HG02938 (cell line): ENCODE measurements at regions not wholly inside any gene's neighbourhood (a gene's known extent, or its start where the extent isn't known, plus 50 kb on each side); places are given as distances from the start of the nearest gene placed in this dataset.

Experiments
- ATAC-seq: cut with Tn5 transposase; IDR thresholded peaks from one replicate; pipeline ENCODE4 v1.9.1; 2021; ENCODE audit warnings: mild to moderate bottlenecking, moderate library complexity; ENCODE audit not compliant: unreplicated experiment

DNA sequence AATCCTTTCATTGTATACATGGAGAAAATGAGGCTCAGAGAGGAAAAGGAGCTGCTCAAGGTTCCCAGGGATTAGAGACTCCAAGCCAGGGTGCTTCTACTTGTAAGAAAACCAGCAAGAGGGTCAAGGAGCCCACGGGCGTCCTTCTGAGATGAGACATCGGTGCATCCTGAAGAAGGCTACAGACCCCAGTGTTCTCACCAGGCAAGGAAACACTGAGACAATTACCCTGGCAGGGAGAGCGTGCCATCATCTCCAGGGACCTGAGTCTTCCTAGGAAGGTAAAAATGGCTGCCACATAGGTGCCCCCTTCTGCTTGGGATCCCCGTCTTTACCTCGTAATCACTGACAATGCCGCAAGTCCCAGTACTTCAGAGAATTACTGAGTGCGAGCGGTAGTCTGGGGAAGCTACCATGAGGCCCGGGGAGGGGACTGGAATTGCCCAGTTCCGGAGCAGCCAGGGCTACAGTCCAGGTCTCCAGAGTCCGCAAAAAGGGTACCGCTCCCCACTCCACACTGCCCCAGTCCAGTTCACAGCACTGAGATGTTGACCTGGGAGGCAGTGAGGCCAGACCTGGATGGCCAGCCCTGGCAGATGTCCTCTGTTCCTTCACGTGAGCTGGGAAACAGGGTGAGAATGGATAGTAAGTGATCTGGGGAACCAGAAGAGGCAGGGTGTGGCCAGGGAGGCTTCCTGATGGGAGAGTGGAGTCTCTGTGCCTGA is 164.7 kb upstream of the SMAD3 start:
- ATAC-seq, result no peak

- ATAC-seq, result no peak
These were observed 163.9 kb upstream of the SMAD3 start for GRCh38 chr15:66901336-66902100.

GRCh38 chr15:66905185-66905584 is 160.2 kb upstream of the SMAD3 start:
- ATAC-seq, result no peak

DNA sequence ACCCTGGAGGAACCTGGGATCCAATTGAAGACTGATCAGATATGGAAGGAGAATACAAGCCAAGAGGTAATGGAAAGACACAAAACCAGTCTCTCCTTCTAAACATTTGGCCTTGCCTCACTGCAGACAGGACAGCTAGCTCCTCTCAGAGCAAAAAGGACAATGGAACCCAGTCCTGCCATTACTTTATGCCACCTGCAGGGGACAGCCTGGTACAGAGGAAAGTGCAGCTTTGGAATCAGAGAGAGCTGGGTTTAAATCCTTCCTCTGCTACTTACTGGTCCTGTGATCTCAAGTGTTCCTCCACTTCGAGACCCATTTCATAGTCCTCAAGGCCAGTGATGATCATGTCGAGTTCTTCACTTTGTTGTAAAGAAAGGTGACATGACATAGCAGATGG is 159.4 kb upstream of the SMAD3 start:
- no peak for ATAC-seq

DNA sequence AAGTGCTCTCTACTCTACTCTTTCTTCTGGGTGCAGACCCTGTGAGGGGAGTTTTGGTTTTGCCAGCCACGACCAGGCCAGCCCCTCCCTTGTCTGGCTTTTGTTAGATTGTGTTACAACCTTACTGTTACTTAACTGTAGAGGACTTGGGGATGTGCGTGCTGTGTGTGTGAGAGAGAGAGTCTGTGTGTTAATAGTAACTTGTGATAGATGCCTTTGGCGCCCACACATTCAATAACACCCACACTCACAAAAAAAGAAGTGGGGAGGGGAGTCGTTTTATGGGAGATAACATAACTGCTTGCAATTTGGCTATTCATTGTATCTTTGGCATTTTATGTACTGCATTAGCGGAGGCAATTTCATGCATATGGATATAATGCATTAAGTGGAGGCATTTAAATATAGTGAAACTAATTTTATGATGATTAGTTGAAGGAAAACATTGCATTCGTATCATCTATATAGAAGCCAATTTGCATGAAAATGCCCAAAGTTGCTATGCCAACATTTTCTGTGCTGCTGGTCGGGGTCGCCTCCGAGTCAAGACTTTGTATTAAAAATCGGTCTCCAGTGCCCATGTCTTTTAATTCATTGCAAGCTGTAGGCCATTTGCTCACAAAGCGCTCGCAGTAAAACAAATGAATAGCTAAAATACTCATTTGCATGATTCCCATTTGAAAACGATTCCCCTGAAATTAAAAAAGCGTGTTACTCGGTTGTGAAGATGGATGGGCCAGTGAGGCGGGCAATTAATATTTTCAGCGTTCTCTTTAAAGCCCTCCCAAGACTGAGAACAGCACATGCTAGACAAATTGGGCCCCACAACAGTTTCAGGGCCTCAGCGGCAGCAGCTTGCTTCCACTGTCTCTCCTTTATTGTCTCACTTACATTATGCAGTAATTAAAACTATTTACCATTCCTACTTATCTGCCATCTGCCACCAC is 158.5 kb upstream of the SMAD3 start:
- ATAC-seq, result no peak

DNA sequence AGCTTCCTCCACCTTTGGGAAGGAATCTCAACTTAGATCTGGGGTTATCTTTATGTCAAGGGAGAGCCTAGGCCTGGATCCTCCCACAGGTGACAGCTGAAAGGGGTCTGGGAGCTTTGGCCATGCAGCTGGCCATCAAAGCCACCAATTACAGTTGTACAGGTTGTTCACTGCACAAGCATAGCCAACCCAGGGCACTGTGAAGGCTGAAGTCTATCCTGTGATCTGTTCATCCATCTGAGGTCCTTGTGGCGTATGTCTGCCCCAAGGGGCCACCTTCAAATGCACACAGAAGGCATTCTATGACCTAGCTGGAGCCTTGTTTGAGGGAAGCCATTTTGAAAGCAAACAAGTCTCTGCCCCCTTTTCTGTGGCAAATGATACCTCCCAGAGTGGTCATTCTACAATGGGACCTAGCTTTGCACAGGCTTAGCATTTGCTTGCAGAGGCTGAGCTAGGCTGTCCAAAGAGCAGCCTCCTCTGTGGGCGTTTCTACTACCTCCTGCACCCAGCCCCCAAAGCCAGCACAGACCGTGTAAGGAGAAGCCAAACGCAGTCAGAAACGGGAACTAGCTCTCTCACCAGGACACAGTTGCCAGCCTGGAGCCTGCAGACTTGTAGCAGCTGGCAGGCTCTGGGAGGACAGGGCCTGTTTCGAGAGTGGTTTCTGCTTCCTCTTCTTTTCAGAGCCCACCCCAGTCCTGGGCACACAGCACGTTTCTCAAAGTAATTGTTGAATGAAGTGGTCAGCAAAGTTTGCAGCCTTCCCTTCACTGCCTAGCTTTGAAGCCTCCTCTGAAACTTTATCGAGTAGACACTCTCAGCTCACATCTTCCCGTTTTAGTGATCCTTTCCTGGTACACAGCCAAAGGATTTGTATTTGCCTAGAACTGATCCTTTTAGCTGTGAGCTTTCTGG is 157.3 kb upstream of the SMAD3 start:
- ATAC-seq, result no peak

DNA sequence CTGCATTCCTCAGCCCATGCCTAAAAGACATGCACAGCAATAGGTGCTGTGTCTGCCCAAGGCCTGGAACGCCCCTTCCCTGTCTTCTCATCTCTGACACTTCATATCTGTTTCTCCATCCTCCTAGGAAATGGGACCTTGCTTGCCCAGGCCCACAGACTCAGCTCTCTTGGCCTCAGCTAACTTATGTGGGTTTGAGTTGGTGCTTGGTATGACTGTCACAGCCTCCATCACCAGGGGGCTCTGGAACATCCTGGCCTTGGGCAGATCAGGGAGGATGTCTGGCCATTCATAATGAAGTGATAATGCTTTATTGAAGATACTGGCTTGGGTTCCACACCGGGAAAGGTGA is 156.7 kb upstream of the SMAD3 start:
- ATAC-seq, result no peak

DNA sequence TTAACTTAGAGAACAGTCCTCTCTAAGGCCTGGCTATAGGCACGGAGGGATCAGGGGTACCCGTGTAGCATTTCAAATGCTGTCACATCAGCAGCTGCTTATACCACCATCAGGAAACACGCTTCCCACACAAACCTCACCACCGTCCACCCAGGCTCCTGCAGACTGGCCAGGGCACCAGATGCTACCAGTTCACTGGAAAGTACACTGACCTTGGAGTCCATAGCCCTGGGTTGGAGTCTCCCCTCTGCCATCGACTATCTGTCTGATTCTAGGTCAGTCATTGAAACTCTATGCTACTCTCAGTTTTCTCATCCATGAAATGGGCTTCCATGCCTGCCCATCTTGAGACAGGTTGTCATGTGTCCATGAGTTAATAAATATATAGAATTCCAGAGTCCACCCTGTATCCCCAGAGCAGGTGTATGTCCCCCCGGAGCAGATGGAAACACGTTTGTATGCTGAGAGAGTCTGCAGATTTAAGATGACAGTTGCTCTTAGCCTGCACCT is 156.0 kb upstream of the SMAD3 start:
- ATAC-seq, result no peak

DNA sequence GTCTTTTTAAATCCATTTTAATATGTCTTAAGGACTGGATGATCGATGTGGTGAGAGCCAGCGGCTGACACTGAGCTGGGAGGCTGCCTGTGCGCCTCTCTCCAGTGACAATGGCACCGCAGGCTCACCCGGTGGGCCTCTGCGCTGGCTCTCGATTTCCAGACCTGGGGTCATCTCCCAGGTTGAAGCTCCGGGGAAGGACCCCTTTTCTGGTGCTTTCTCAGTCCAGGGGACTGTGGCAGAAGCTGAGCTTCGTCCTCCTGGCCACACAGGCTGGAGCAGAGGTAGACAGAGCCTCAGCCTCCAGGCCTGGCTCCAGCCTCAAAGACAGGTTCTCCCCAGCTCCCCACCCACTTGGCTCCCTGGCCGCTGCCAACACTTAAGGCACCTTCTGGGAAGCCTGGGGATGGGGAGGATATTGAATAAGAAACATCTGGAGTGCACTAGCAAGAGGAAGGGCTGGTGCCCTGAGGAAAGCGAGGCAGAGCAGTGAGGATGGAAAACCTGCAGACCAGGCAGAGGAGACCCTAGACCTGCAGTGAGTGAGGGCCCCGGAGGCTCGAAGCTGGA is 154.2 kb upstream of the SMAD3 start:
- ATAC-seq, result no peak

GRCh38 chr15:66912001-66912400 is 153.4 kb upstream of the SMAD3 start:
- ATAC-seq, result no peak

GRCh38 chr15:66912441-66912840 is 153.0 kb upstream of the SMAD3 start:
- no peak for ATAC-seq

DNA sequence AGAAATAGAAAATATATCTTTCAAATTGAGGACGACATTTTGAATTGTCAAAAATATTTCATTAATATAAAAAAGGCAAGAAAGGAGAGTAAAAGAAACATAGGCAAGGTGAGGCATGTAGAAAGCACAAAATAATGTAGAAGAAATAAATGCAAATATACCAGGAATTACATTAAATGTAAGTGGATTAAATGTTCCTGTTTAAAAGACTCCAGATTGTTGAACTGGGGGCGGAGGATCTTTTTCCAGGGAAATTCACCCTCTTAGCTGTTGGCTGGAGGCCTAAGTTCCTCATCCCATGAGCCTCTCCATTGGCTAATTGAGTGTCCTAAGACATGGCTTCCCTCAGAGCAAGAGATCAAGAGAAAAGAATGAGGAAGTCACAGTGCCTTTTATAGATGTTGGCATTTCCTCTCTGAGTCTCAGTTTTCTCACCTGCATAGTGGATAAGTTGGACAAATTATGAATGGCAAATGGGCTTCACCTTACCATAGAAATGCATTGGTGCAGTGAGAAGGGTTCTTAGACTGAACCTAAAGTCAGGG is 147.4 kb upstream of the SMAD3 start:
- ATAC-seq, result no peak

DNA sequence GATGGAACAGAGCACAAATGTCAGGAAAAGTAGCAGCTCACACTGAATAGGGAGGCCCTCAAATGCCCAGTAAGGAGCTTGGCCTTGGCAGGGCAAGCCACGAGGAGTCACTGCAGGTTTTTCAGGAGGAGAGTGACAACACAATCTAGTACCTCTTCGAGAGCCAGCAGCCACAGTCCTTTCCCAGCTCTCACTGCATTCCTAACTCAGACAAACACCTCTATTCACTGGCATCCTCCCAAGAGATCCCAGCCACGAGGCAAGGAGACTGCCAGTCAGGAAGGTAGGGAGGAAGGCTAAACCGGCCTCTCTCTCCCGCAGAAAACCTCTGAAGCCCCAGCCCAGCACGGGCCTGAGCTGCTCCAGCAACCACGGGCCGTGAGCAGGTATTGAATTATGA is 146.0 kb upstream of the SMAD3 start:
- no peak for ATAC-seq

DNA sequence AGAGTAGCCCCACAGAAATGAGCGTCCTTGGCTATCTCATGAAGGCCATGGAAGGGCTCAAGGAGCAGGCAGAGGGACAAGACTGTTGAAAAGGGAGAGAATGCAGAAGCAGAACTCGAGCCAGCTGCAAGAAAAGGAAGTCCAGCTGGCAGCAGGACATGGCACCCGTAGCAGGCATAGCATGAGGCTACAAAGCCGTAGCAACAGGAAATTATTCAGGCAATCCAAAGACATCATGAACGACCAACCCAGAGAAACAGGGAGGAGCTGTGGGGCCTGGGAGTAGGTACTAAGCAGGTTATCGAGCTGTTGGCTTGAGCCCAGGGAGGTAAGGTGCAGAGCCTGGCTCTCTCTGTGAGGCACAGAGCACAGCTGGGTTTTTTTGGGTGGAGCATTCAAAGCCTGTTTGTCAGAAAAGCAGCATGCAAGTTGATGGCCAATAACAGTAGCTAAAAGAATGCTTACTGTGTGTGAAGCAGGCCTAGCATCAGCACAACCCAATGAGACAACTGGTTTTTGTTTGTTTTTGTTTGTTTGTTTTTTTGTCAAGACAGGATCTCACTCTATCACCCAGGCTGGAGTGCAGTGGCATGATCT is 144.0 kb upstream of the SMAD3 start:
- no peak for ATAC-seq

DNA sequence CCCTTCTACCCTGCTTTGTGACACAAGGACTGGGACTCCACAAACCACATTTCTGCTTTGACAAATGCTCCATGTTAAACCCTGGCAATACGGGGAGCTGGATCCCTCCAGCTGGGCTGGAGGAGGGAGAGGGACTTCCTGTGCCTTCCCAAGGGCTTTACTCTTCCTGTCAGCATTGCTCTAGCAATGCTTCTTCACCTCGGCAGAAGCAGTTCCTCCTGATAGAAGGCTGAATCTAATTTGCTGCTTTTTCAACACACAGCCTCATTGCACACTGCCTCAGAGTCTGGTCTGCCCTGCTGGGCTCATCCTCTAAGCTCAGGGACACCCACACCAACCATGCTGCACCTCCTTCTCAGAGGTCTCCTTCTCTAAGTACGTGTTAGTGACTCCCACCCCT is 142.8 kb upstream of the SMAD3 start:
- ATAC-seq, result no peak

DNA sequence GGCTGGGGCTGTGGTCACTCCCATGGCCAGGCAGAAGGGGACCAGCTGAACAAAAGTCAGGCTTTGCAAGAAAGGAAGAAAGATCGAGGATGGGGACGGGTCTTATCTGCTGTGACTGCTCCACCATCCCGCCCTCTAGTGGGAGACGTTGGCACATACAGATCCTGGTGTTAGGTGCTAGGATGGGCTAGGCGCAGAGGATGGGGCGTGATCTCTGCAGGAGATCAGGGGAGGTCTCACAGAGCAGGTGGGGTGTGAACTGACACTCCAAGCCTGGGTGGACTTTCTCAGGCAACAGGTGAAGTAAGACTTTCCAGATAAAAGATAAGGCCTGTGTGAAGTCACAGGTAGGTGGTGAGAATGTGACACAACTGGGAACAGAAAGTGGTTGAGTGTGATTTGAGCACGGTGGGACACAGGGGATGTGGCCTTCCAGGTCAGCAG is 141.9 kb upstream of the SMAD3 start:
- no peak for ATAC-seq

GRCh38 chr15:66924889-66925288 is 140.5 kb upstream of the SMAD3 start:
- ATAC-seq, result no peak

DNA sequence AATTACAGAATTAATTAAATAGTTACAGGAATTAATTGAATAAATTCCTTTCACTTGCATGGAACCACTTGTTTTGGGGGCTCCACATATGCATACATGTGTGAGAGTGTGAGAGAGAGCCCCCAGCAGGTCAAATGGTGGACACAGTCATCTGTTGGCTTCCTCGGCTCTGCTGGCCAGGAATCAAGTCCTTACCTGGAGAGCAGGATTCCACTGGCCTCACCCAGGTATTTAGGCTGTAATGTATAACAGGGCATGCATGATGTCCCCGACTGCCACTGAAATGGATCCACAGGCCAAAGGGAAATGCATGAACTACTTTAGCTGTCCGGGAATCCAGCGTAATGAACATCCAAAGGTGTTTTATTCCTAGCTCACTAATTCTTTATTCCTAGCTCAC is 139.7 kb upstream of the SMAD3 start:
- no peak for ATAC-seq
